Kidney (tissue), 13 donors: ENCODE measurements at regions not wholly inside any gene's neighbourhood (a gene's known extent, or its start where the extent isn't known, plus 50 kb on each side); places are given as distances from the start of the nearest gene placed in this dataset.

Experiments
- DNase-seq, 5 donors: peaks; one replicate each; pipeline ENCODE4 v3.0.0-alpha.2; 2013 to 2020
- FAIRE-seq: peaks from 2 replicates; lab custom pipeline; 2012; peaks lifted over from hg19 to GRCh38; lab: Jason Lieb, UNC
- H3K27ac ChIP-seq, 2 donors: one replicate each; pipeline ENCODE4 v1.7.0; 2013; ENCODE audit warnings: low read depth in 2 of 2, low read length in 2 of 2, inconsistent platforms in 1 of 2
- H3K27me3 ChIP-seq: one replicate; pipeline ENCODE4 v1.7.1; 2013; ENCODE audit warnings: low read length, inconsistent platforms; ENCODE audit not compliant: control insufficient read depth, insufficient read depth
- H3K36me3 ChIP-seq, 3 donors: one replicate each; pipeline versions ENCODE4 v1.7.0 to v1.7.1; 2013; ENCODE audit warnings: low read length in 3 of 3, control low read depth in 1 of 3, inconsistent platforms in 1 of 3; ENCODE audit not compliant: insufficient read depth in 3 of 3, control insufficient read depth in 2 of 3
- H3K4me1 ChIP-seq, 3 donors: one replicate each; pipeline versions ENCODE4 v1.7.0 to v1.7.1; 2013; ENCODE audit warnings: low read length in 3 of 3, inconsistent platforms in 1 of 3, low read depth in 1 of 3; ENCODE audit not compliant: control insufficient read depth in 2 of 3, insufficient read depth in 2 of 3
- H3K4me3 ChIP-seq, 3 donors: one replicate each; pipeline versions ENCODE4 v1.7.0 to v1.8.1; 2013; ENCODE audit warnings: low read length in 3 of 3, control low read depth in 1 of 3, inconsistent platforms in 1 of 3
- H3K9ac ChIP-seq, 3 donors: one replicate each; pipeline versions ENCODE4 v1.7.0 to v1.7.1; 2013; ENCODE audit warnings: low read length in 3 of 3, control low read depth in 1 of 3, inconsistent platforms in 1 of 3
- H3K9me3 ChIP-seq, 3 donors: one replicate each; pipeline versions ENCODE4 v1.7.0 to v1.7.1; 2013; ENCODE audit warnings: low read length in 3 of 3, control low read depth in 1 of 3, inconsistent platforms in 1 of 3; ENCODE audit not compliant: control insufficient read depth in 2 of 3, insufficient read depth in 1 of 3
- CTCF ChIP-seq: IDR thresholded peaks from 3 replicates; pipeline ENCODE4 v1.5.1; 2012; ENCODE audit warnings: mild to moderate bottlenecking, moderate library complexity, borderline replicate concordance; ENCODE audit not compliant: insufficient read depth; ENCODE audit errors: extremely low read depth
- intact Hi-C: fragments of 100-400 bp; cut with DNase I; formaldehyde crosslinking; loops from one replicate; pipeline ENCODE4 v1.11.1; 2022
- donor health status: control.
- donor health status: control.
- donor health status: control.
- donor health status: control.
- donor health status: control.
- donor health status: DM: yes; HTN: yes; CAD: no.
- donor health status: Normal renal cell carcinoma (clear cell type).

GRCh38 chr14:101019990-101020710 lies 116.6 kb upstream of the RTL1 start:
- no peaks in the 10 kb centered on the region for H3K9me3 ChIP-seq
- H3K4me3 ChIP-seq, result no peak overlapping the region
- no peak overlapping the region for H3K27ac ChIP-seq
- DNase-seq (peak in 3 of 5 donors; percentile 4 to 25 (median 21)), FAIRE-seq (no peak)
- no peak for TF ChIP-seq CTCF
- no peaks in the 10 kb centered on the region for H3K4me1 ChIP-seq
- H3K27me3 ChIP-seq, result no peaks in the 10 kb centered on the region
- H3K36me3 ChIP-seq, result no peaks in the 10 kb centered on the region
- H3K9ac ChIP-seq, result no peak overlapping the region
- intact Hi-C loops, result no loop called here

GRCh38 chr14:101020834-101021370 lies 117.4 kb upstream of the RTL1 start:
- intact Hi-C loops, result no loop called here
- Histone ChIP-seq H3K4me3 (no peak overlapping the region), H3K36me3 (no peaks in the 10 kb centered on the region), H3K27me3 (no peaks in the 10 kb centered on the region), H3K9me3 (no peaks in the 10 kb centered on the region), H3K4me1 (no peaks in the 10 kb centered on the region), H3K9ac (no peak overlapping the region), H3K27ac (no peak overlapping the region)
- no peak for FAIRE-seq
- DNase-seq, result peak in 3 of 5 donors; percentile 1 to 24 (median 15)
- TF ChIP-seq CTCF, result no peak

GRCh38 chr14:101022121-101022520 lies 118.6 kb upstream of the RTL1 start:
- no peak for FAIRE-seq
- no peak for TF ChIP-seq CTCF

More at GRCh38 chr14:101022121-101022520, 118.6 kb upstream of the RTL1 start:
- no peaks in the 10 kb centered on the region for H3K36me3 ChIP-seq
- no peak overlapping the region for H3K27ac ChIP-seq
- intact Hi-C loops, result no loop called here
- H3K9me3 ChIP-seq, result no peaks in the 10 kb centered on the region
- DNase-seq, result peak in 2 of 5 donors; percentile 7 to 13
- H3K4me1 ChIP-seq, result no peaks in the 10 kb centered on the region
- H3K27me3 ChIP-seq, result no peaks in the 10 kb centered on the region
- no peak overlapping the region for H3K4me3 ChIP-seq
- no peak overlapping the region for H3K9ac ChIP-seq
